ENCODE measurements at regions not wholly inside any gene's neighbourhood (a gene's known extent, or its start where the extent isn't known, plus 50 kb on each side); places are given as distances from the start of the nearest gene placed in this dataset.

DNA sequence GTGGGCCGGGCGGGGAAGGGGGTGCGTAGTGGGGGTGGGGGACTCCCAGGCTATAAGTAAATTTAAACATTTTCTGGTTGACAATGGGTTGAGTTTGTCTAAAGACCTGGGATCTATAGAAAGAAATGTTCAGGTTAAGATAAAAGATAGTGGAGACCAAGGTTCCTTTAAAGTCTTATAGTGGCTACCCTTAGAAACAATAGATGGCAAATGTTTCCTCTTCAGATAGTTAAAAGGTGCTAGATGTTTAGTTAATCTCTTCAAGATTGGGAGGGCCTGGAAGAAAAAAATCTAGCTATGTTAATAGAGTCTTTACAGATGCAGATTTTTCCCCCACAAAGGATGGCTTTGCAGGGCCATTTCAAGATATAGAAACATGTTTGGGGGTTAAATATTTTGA is 446.4 kb upstream of the FKBP1C start:
- TF ChIP-seq EZH2phosphoT487 (IDR thresholded peaks at IDR 0.05; ENCODE audit: borderline replicate concordance, low read length), result no peak
- TF ChIP-seq, protein P1, sequence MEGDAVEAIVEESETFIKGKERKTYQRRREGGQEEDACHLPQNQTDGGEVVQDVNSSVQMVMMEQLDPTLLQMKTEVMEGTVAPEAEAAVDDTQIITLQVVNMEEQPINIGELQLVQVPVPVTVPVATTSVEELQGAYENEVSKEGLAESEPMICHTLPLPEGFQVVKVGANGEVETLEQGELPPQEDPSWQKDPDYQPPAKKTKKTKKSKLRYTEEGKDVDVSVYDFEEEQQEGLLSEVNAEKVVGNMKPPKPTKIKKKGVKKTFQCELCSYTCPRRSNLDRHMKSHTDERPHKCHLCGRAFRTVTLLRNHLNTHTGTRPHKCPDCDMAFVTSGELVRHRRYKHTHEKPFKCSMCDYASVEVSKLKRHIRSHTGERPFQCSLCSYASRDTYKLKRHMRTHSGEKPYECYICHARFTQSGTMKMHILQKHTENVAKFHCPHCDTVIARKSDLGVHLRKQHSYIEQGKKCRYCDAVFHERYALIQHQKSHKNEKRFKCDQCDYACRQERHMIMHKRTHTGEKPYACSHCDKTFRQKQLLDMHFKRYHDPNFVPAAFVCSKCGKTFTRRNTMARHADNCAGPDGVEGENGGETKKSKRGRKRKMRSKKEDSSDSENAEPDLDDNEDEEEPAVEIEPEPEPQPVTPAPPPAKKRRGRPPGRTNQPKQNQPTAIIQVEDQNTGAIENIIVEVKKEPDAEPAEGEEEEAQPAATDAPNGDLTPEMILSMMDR (conservative IDR thresholded peaks at IDR 0.05; ENCODE audit: low read depth, low read length), result no peak
